BLaER1 (cell line): ENCODE measurements at regions not wholly inside any gene's neighbourhood (a gene's known extent, or its start where the extent isn't known, plus 50 kb on each side); places are given as distances from the start of the nearest gene placed in this dataset.

Experiments used
- H3K27ac ChIP-seq: shearing (Covaris generic); formaldehyde crosslinking; 2 replicates; pipeline ENCODE4 v1.8.1; 2022
- H3K27me3 ChIP-seq: shearing (Covaris generic); formaldehyde crosslinking; 2 replicates; pipeline ENCODE4 v1.8.1; 2022
- H3K36me3 ChIP-seq: shearing (Covaris generic); formaldehyde crosslinking; 2 replicates; pipeline ENCODE4 v1.8.1; 2022
- H3K4me1 ChIP-seq: shearing (Covaris generic); formaldehyde crosslinking; 2 replicates; pipeline ENCODE4 v1.8.1; 2022
- H3K4me2 ChIP-seq: shearing (Covaris generic); formaldehyde crosslinking; 2 replicates; pipeline ENCODE4 v1.8.1; 2022
- H3K4me3 ChIP-seq: shearing (Covaris generic); formaldehyde crosslinking; 2 replicates; pipeline ENCODE4 v1.8.1; 2022
- H3K9ac ChIP-seq: shearing (Covaris generic); formaldehyde crosslinking; 2 replicates; pipeline ENCODE4 v1.8.1; 2022
- H3K9me3 ChIP-seq: shearing (Covaris generic); formaldehyde crosslinking; 2 replicates; pipeline ENCODE4 v1.8.1; 2022
- H4K20me1 ChIP-seq: shearing (Covaris generic); formaldehyde crosslinking; 2 replicates; pipeline ENCODE4 v1.8.1; 2022
- Cebpa-rat ChIP-seq: shearing (Covaris generic); IDR thresholded peaks from 2 replicates; pipeline ENCODE4 v1.8.1; 2022

DNA sequence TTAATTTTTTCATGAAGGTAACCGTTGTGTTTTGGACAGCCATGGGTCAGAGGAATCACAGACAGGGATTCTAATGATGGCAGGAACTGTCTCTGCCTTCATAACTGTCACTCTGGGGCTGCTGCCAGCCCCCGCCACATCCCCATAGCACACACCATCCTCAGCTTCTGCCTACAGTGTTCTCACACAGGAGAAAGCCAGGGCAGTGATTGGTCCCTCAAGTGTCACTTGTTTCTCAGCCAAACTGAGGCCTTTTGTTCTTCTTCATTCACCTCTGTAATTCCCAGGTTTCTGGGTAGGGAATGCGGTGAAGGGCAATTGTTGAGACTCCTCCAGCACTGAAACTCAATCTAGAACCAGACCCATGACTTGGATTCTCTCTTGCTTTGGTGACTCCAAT is 65.4 kb upstream of the C3orf80 start:
- no peak overlapping the region for H3K4me2 ChIP-seq
- no peaks in the 10 kb centered on the region for H3K27me3 ChIP-seq
- H3K36me3 ChIP-seq = no peaks in the 10 kb centered on the region
- H3K27ac ChIP-seq = no peak overlapping the region
- no peaks in the 10 kb centered on the region for H4K20me1 ChIP-seq
- H3K9ac ChIP-seq = no peak overlapping the region
- no peaks in the 10 kb centered on the region for H3K9me3 ChIP-seq
- H3K4me3 ChIP-seq = no peak overlapping the region
- H3K4me1 ChIP-seq = no peaks in the 10 kb centered on the region
- TF ChIP-seq Cebpa-rat = no peak

DNA sequence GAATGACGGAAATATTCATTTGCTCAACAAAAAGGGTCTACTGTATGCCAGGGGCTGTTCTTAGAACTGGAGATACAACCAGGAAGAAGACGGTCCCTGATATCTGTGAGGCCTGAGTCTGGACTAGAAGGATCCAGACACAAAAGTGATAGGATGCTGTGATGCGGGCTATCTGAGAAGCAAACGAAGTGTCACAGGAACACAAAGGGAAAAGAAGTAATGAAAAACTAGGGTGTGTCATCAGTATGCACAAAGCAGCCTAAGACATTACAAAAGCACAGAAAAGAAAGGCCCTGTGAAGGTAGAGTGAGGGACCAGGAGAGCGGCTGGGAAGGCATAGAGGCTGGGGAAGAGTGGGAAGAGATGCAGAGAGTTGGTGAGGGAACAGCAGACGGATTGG is 63.3 kb upstream of the C3orf80 start:
- Histone ChIP-seq H3K27ac (no peak overlapping the region), H3K4me1 (no peaks in the 10 kb centered on the region), H4K20me1 (no peaks in the 10 kb centered on the region), H3K9me3 (no peaks in the 10 kb centered on the region), H3K9ac (no peak overlapping the region), H3K36me3 (no peaks in the 10 kb centered on the region), H3K4me2 (no peak overlapping the region), H3K4me3 (no peak overlapping the region), H3K27me3 (no peaks in the 10 kb centered on the region)
- no peak for TF ChIP-seq Cebpa-rat

DNA sequence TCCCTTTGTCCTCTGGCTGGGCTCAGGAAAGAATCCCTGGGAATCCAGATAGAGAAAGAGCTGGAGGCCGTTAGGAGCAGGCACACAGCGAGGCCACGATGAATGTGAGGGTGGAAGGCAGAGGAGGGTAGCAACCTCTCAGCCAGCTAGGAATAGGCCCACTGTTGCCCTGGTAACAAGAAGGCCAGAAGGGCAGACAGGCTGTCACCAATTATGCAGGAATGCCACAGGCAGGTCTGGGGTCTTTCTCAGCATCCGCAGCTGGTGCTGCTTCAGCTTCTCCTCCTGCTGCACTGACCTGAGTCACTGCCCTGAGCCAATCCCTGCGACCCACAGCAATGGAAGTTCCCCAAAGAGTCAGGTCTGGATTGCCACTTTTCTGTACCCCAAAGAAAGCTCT is 62.8 kb upstream of the C3orf80 start:
- H3K4me1 ChIP-seq = no peaks in the 10 kb centered on the region
- no peak for TF ChIP-seq Cebpa-rat
- no peaks in the 10 kb centered on the region for H4K20me1 ChIP-seq
- H3K9ac ChIP-seq = no peak overlapping the region
- H3K4me2 ChIP-seq = no peak overlapping the region
- no peaks in the 10 kb centered on the region for H3K9me3 ChIP-seq
- H3K36me3 ChIP-seq = no peaks in the 10 kb centered on the region
- no peaks in the 10 kb centered on the region for H3K27me3 ChIP-seq
- no peak overlapping the region for H3K4me3 ChIP-seq
- H3K27ac ChIP-seq = no peak overlapping the region

DNA sequence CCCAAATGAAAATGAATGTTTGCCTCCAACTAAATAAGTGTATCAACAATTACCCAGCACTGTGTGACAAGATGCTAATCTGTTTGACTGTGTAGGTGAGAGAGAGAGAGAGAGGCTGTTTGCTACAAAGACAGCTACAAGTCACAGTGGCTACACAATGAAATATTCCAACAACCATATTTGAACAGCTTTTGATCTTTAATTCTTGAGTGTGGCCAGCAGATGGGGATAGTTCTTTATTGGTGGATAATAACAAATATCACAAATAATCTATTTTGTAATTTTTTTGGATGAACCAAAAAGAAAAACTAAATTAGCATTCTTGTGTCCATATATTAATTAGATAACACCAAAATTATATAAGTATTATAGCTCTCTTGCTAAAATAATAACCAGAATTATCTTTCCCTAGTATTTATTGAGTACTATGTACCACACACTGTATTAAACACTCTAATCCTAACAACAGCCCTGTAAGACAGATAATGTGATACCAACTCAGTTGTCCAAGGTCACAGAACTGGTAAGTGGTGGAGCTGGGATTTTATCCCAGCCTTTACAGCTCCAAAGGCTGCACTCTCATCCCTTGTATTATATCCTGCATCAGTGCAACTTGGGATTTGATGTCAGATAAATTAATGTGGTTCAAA is 61.9 kb upstream of the C3orf80 start:
- H3K9me3 ChIP-seq = no peaks in the 10 kb centered on the region
- no peaks in the 10 kb centered on the region for H3K4me1 ChIP-seq
- no peak overlapping the region for H3K4me3 ChIP-seq
- H3K27me3 ChIP-seq = no peaks in the 10 kb centered on the region
- no peak overlapping the region for H3K4me2 ChIP-seq
- H3K27ac ChIP-seq = no peak overlapping the region
- no peaks in the 10 kb centered on the region for H3K36me3 ChIP-seq
- no peak overlapping the region for H3K9ac ChIP-seq
- no peak for TF ChIP-seq Cebpa-rat
- H4K20me1 ChIP-seq = no peaks in the 10 kb centered on the region

DNA sequence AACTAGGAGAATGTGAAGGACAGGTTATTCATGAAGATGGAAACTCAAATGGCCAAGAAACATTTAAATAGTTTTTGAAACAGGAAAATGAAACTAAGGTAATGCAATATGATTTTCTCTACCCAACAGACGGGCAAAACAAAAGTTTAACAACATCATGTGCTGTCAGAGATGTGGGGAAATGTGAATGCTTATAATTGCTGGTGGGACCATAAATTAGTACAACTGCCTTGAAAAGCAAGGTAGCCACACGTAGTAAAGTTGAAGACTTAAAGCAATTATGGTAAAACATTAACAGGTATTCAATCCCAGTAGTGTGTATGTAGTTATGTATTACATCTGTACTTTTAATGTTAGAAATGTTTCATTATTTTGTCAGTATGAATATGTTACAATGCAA is 57.0 kb upstream of the C3orf80 start:
- H3K9ac ChIP-seq = no peak overlapping the region
- H3K4me3 ChIP-seq = no peak overlapping the region
- H3K4me1 ChIP-seq = no peaks in the 10 kb centered on the region
- no peaks in the 10 kb centered on the region for H3K27me3 ChIP-seq
- TF ChIP-seq Cebpa-rat = no peak
- H3K27ac ChIP-seq = no peak overlapping the region
- H3K36me3 ChIP-seq = no peaks in the 10 kb centered on the region
- no peaks in the 10 kb centered on the region for H3K9me3 ChIP-seq
- H3K4me2 ChIP-seq = no peak overlapping the region
- H4K20me1 ChIP-seq = no peaks in the 10 kb centered on the region

DNA sequence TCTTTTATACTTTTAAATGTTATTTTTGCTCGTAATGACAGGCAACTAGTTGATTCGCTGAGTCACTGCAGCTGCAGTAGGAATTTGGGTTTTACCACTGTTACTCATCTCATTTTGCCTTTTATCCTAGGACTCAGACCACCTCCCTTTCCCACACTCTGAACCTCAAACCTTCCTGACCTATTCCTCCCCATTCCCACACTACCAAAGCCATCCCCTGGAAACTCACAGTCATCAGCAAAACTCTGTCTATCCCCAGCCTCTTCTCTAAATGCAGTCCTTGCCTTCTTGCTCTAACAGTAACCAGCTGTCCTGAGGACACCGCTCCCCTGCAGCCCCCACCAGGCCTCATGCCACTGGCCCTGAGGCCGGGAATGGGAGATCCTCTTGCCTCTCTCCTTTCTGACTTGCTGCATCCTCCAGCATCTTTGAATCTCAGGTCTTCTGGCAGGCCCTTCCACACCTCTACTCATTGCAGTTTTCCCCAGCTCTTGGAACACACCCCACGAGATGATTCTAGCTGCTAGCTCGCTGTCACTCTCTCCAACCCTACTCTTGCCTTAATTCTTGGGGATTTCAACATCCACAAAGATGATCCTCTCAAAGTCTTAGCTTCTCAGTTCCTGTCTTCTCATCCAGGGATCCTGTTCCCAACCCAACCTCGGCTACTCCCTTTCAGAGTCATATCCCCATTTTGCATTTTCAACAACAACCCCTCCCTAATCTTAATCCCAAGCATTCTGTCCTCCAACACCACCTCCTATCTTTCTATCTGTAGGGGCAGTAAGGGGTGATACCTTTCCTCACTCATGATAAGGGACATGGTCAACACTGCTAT is 55.9 kb upstream of the C3orf80 start:
- no peaks in the 10 kb centered on the region for H3K4me1 ChIP-seq
- H3K9ac ChIP-seq = no peak overlapping the region
- H3K27ac ChIP-seq = no peak overlapping the region

DNA sequence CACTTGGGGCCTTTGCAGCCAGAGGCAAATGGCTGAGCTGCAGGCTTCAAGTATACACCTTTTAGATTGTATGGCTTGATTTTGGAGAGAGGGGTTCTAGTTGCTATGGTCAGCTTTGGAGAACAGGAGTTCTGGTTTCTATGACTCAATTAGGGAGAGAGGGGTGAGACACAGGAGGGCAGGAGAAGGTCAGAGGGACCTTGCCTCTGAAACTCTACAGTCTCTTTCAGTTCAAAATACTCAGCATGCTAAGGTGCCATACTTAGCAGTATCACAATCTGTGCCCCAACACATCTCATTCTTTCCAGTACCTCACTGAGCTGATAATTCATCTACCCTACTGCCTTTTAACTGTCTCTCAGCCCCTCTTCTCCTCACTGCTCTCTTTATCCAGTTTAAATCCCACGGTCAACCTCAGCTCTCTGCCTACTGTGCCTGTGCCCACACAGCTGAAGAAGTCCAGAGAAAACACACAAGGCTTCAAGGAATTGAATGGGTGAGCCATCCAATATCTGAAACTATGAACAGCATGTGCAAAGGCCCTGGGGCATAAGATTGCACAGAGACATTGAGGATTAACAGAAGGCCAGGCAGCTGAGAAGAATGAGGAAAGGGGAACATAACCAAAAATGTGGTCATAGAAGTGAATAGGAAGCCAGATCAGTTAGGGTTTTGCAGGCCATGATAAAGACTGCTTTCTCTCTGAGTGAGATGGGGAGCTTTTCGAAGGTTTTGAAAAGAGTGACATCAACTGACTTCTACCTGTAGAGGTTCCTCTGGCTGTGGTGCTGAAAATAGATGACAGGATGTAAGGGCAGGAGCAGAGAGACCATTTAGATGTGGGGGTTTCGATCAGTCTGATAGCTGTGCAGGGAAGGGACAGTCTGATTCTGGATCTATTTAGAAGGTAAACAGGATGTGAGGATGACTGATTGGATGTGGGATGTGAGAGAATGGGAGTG is 54.5 kb upstream of the C3orf80 start:
- Histone ChIP-seq H4K20me1 (no peaks in the 10 kb centered on the region), H3K4me2 (no peak overlapping the region), H3K27me3 (no peaks in the 10 kb centered on the region)

More for the DNA sequence above, 55.9 kb upstream of the C3orf80 start:
- Histone ChIP-seq H4K20me1 (no peaks in the 10 kb centered on the region), H3K27me3 (no peaks in the 10 kb centered on the region), H3K9me3 (no peaks in the 10 kb centered on the region), H3K4me3 (no peak overlapping the region), H3K4me2 (no peak overlapping the region), H3K36me3 (no peaks in the 10 kb centered on the region)
- TF ChIP-seq Cebpa-rat = no peak

DNA sequence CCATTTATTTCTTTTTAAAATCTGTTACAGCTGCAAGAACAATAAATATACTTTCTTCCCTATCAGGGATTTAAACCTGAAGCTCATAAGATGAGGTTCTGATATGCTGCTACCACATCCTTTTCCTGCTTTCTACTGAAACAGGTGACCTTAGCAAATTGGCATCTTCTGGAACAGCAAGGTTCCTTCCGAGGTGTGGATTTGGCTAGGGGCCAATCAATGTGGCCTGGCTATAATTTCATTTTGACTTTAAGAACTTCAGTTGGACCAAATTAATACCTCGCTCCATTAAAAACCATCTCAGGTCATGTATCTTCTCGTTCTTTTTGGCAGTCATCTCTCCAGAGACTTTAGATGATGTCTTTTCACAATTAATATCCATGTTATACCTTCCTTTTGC is 53.4 kb upstream of the C3orf80 start:
- Histone ChIP-seq H3K36me3 (no peaks in the 10 kb centered on the region), H3K4me3 (no peak overlapping the region), H3K27ac (no peak overlapping the region), H3K4me2 (no peak overlapping the region), H3K27me3 (no peaks in the 10 kb centered on the region), H3K9me3 (no peaks in the 10 kb centered on the region), H3K4me1 (no peaks in the 10 kb centered on the region), H4K20me1 (no peaks in the 10 kb centered on the region), H3K9ac (no peak overlapping the region)
- no peak for TF ChIP-seq Cebpa-rat

More for the DNA sequence above, 54.5 kb upstream of the C3orf80 start:
- Histone ChIP-seq H3K4me1 (no peaks in the 10 kb centered on the region), H3K36me3 (no peaks in the 10 kb centered on the region), H3K9ac (no peak overlapping the region), H3K4me3 (no peak overlapping the region), H3K27ac (no peak overlapping the region), H3K9me3 (no peaks in the 10 kb centered on the region)
- TF ChIP-seq Cebpa-rat = no peak

DNA sequence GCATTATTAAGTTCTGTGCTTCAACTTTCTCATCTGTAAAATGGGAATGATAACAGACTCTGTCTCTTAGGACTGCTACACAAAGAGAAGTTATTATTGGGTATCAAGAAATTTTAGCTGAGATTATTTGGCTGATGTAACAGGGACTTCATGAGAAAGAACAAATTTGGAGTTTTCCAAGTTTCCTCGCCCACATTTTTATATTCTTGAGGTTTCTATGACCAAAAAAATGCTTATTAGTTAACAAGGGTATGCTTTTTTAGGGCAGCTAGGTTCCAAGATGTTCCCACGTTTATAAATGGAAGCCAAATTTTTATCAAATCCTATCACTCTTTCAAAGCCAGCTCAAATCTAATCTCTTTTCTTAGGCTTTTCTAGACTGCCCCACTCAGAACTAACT is 50.6 kb upstream of the C3orf80 start:
- H4K20me1 ChIP-seq = no peaks in the 10 kb centered on the region
- no peak overlapping the region for H3K4me2 ChIP-seq
- no peak overlapping the region for H3K4me3 ChIP-seq
- no peaks in the 10 kb centered on the region for H3K27me3 ChIP-seq
- no peaks in the 10 kb centered on the region for H3K36me3 ChIP-seq
- no peak for TF ChIP-seq Cebpa-rat
- H3K27ac ChIP-seq = no peak overlapping the region
- no peaks in the 10 kb centered on the region for H3K4me1 ChIP-seq
- no peak overlapping the region for H3K9ac ChIP-seq
- peaks cover 13% of the 10 kb centered on the region for H3K9me3 ChIP-seq
